ENCODE measurements at regions not wholly inside any gene's neighbourhood (a gene's known extent, or its start where the extent isn't known, plus 50 kb on each side); places are given as distances from the start of the nearest gene placed in this dataset.

DNA sequence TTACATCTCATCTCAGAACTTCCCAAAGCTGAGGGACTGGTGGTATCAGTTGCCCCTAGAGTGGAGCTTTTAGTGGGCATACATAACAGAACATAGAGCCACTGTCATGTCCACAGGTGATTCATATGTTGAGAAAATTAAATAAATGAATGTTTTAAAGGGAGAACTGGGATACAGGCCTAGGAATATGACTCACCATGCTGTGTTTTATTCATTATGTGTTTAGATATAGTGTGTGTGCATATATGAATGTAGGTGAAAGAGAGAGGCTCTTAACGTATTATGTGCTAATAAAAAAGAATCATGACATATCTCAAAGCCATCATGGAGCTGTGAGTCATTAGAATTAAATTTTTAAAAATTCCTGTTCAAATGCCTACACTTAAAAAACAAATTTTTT is 332.2 kb upstream of the RSPO3 start:
- POLR2A ChIA-PET, result no interaction called here
- Histone ChIP-seq H3K4me2 (ENCODE audit: low read length) (no peak overlapping the region), H3K27ac (ENCODE audit: low read depth, low read length, poor library complexity, severe bottlenecking) (no peak overlapping the region), H3K4me1 (ENCODE audit: insufficient read depth, low read length, poor library complexity, severe bottlenecking) (no peaks in the 10 kb centered on the region), H2AFZ (ENCODE audit: low read length) (no peak overlapping the region), H3K36me3 (ENCODE audit: insufficient read depth, low read length) (no peaks in the 10 kb centered on the region), H3K9me3 (ENCODE audit: low read length) (no peaks in the 10 kb centered on the region), H3K9me2 (ENCODE audit: insufficient read depth, low read length) (no peaks in the 10 kb centered on the region), H3K79me2 (ENCODE audit: insufficient read depth, low read depth, low read length) (no peaks in the 10 kb centered on the region), H4K20me1 (ENCODE audit: insufficient read depth, low read length) (no peaks in the 10 kb centered on the region), H3K4me3 (ENCODE audit: low read depth, low read length, poor library complexity, severe bottlenecking) (no peak overlapping the region)
- CTCF ChIA-PET (ENCODE audit: unreplicated experiment), result no interaction called here
- no TSS peak for BruUV-seq (replicated peaks)
- TF ChIP-seq, protein P1, sequence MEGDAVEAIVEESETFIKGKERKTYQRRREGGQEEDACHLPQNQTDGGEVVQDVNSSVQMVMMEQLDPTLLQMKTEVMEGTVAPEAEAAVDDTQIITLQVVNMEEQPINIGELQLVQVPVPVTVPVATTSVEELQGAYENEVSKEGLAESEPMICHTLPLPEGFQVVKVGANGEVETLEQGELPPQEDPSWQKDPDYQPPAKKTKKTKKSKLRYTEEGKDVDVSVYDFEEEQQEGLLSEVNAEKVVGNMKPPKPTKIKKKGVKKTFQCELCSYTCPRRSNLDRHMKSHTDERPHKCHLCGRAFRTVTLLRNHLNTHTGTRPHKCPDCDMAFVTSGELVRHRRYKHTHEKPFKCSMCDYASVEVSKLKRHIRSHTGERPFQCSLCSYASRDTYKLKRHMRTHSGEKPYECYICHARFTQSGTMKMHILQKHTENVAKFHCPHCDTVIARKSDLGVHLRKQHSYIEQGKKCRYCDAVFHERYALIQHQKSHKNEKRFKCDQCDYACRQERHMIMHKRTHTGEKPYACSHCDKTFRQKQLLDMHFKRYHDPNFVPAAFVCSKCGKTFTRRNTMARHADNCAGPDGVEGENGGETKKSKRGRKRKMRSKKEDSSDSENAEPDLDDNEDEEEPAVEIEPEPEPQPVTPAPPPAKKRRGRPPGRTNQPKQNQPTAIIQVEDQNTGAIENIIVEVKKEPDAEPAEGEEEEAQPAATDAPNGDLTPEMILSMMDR (conservative IDR thresholded peaks at IDR 0.05; ENCODE audit: low read length), result no peak
- TF ChIP-seq EZH2phosphoT487 (IDR thresholded peaks at IDR 0.05; ENCODE audit: borderline replicate concordance, low read depth, low read length), result no peak
- no peak for DNase-seq (ENCODE audit: low spot score)
- intact Hi-C loops (cut with micrococcal nuclease; ENCODE audit: unreplicated experiment), result no loop called here

DNA sequence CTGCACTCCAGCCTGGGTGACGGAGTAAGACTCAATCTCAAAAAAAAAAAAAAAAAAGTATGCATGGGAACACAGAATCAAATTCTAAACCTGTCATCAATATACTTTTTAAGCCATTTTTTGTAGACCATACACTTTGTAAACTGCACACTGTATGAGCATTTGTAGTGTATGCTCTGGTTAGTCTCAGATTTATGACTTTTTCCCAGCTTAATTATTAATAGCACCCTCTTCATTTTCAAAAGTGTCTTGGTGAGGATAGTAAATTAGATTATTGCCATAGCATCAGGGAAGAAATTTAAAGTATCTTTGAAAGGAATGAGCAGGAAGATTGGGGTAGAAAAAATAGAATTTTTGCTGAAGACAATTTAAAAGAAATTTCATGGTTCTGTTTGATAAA is 330.8 kb upstream of the RSPO3 start:
- H3K4me1 ChIP-seq (ENCODE audit: insufficient read depth, low read length, poor library complexity, severe bottlenecking), result no peaks in the 10 kb centered on the region
- no peaks in the 10 kb centered on the region for H4K20me1 ChIP-seq (ENCODE audit: insufficient read depth, low read length)
- POLR2A ChIA-PET, result interaction anchor here (0.7 kb wide), 1 partner anchor 286 kb away, joined by 3 read pairs; no protein-coding TSS in a partner anchor
- intact Hi-C loops (cut with micrococcal nuclease; ENCODE audit: unreplicated experiment), result no loop called here
- H2AFZ ChIP-seq (ENCODE audit: low read length), result no peak overlapping the region
- H3K36me3 ChIP-seq (ENCODE audit: insufficient read depth, low read length), result no peaks in the 10 kb centered on the region
- H3K9me3 ChIP-seq (ENCODE audit: low read length), result no peaks in the 10 kb centered on the region
- no peaks in the 10 kb centered on the region for H3K79me2 ChIP-seq (ENCODE audit: insufficient read depth, low read depth, low read length)
- no TSS peak for BruUV-seq (replicated peaks)
- H3K27ac ChIP-seq (ENCODE audit: low read depth, low read length, poor library complexity, severe bottlenecking), result no peak overlapping the region
- DNase-seq (ENCODE audit: low spot score), result no peak
- TF ChIP-seq EZH2phosphoT487 (IDR thresholded peaks at IDR 0.05; ENCODE audit: borderline replicate concordance, low read depth, low read length), result no peak
- TF ChIP-seq, protein P1 (conservative IDR thresholded peaks at IDR 0.05; ENCODE audit: low read length), result no peak
- CTCF ChIA-PET (ENCODE audit: unreplicated experiment), result no interaction called here
- H3K9me2 ChIP-seq (ENCODE audit: insufficient read depth, low read length), result no peaks in the 10 kb centered on the region
- H3K4me2 ChIP-seq (ENCODE audit: low read length), result no peak overlapping the region
- H3K4me3 ChIP-seq (ENCODE audit: low read depth, low read length, poor library complexity, severe bottlenecking), result no peak overlapping the region

DNA sequence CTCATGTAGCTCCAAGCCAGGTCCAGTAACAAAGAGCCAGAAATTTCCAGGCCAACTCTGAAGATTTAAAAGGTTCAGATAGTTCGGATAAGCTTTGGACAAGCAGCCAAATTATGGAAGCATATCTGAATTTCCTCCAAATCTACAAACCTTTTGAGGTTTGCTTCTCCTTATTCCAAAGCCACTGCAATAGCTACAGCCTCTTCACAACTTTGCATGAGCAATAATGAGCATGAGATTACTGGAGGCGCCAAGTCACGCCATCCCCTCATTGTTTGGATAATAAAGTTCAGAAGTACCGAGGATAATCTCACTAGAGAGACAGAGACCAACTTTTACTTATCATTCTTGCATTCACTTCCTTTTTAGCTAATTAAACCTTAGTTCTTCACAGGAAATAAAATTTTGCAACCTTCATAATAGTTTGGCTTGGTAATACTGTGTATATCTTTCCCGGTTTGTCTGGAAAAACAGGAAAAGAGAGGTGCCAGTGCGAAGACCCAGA is 329.6 kb upstream of the RSPO3 start:
- Histone ChIP-seq H3K4me3 (ENCODE audit: low read depth, low read length, poor library complexity, severe bottlenecking) (no peak overlapping the region), H2AFZ (ENCODE audit: low read length) (no peak overlapping the region), H3K79me2 (ENCODE audit: insufficient read depth, low read depth, low read length) (no peaks in the 10 kb centered on the region), H3K9me3 (ENCODE audit: low read length) (no peaks in the 10 kb centered on the region), H3K4me2 (ENCODE audit: low read length) (no peak overlapping the region), H3K9me2 (ENCODE audit: insufficient read depth, low read length) (no peaks in the 10 kb centered on the region), H4K20me1 (ENCODE audit: insufficient read depth, low read length) (no peaks in the 10 kb centered on the region), H3K36me3 (ENCODE audit: insufficient read depth, low read length) (no peaks in the 10 kb centered on the region), H3K27ac (ENCODE audit: low read depth, low read length, poor library complexity, severe bottlenecking) (no peak overlapping the region), H3K4me1 (ENCODE audit: insufficient read depth, low read length, poor library complexity, severe bottlenecking) (no peaks in the 10 kb centered on the region)
- intact Hi-C loops (cut with micrococcal nuclease; ENCODE audit: unreplicated experiment), result no loop called here
- no peak for DNase-seq (ENCODE audit: low spot score)
- CTCF ChIA-PET (ENCODE audit: unreplicated experiment), result no interaction called here
- BruUV-seq (replicated peaks), result no TSS peak
- TF ChIP-seq, protein P1 (conservative IDR thresholded peaks at IDR 0.05; ENCODE audit: low read length), result no peak
- POLR2A ChIA-PET, result no interaction called here
